ENCODE measurements at regions not wholly inside any gene's neighbourhood (a gene's known extent, or its start where the extent isn't known, plus 50 kb on each side); places are given as distances from the start of the nearest gene placed in this dataset.

DNA sequence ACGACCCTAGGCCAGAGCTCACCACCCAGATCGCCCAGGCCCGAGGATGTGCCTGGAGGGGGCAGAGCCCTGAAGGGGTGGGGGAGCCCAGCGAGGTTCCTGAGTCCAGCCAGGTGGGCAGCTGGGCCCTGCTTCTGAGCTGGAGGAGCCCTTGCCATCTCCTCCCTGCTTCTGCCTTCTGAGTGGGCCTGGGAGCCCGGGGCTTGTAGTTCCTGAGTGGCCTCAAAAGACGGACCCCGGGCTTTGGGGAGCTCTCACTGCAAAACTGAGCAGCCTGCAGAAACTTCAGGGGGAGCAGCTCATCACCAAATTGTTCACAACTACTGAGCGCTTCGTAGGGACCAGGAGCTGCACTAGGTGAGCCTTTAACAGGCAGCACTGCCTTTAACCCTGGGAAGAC, 112.1 kb downstream of the NCOR2 start:
- ATAC-seq = no peak
- H3K9me3 ChIP-seq (ENCODE audit: control insufficient read depth, insufficient read depth, low read length) = no peaks in the 10 kb centered on the region
- peak overlapping the region; percentile 80 for H3K4me3 Mint-ChIP-seq
- H3K4me1 Mint-ChIP-seq = peaks cover 65 to 84% of the 10 kb centered on the region in 2 donors
- H3K4me1 ChIP-seq (ENCODE audit: control insufficient read depth, insufficient read depth, low read length) = peaks cover 93% of the 10 kb centered on the region
- H3K27me3 ChIP-seq (ENCODE audit: control insufficient read depth, insufficient read depth, low read length) = no peaks in the 10 kb centered on the region
- H3K36me3 ChIP-seq (ENCODE audit: control insufficient read depth, insufficient read depth, low read length) = peaks cover 2% of the 10 kb centered on the region
- WGBS (ENCODE audit: insufficient coverage) = 82% methylated on average over 9 of the region's 9 CpGs
- H3K4me3 ChIP-seq (ENCODE audit: low read length) = no peak overlapping the region
- intact Hi-C loops (cut with micrococcal nuclease) = loop anchor here (10.0 kb wide), 1 partner anchor 71 kb away; no protein-coding TSS in a partner anchor
- peak overlapping the region; percentile 96 for H3K27ac ChIP-seq (ENCODE audit: low read length)
- TF ChIP-seq, protein P1, sequence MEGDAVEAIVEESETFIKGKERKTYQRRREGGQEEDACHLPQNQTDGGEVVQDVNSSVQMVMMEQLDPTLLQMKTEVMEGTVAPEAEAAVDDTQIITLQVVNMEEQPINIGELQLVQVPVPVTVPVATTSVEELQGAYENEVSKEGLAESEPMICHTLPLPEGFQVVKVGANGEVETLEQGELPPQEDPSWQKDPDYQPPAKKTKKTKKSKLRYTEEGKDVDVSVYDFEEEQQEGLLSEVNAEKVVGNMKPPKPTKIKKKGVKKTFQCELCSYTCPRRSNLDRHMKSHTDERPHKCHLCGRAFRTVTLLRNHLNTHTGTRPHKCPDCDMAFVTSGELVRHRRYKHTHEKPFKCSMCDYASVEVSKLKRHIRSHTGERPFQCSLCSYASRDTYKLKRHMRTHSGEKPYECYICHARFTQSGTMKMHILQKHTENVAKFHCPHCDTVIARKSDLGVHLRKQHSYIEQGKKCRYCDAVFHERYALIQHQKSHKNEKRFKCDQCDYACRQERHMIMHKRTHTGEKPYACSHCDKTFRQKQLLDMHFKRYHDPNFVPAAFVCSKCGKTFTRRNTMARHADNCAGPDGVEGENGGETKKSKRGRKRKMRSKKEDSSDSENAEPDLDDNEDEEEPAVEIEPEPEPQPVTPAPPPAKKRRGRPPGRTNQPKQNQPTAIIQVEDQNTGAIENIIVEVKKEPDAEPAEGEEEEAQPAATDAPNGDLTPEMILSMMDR (IDR thresholded peaks at IDR 0.05) = no peak
- H3K9me3 Mint-ChIP-seq = no peaks in the 10 kb centered on the region
- no peaks in the 10 kb centered on the region for H3K27me3 Mint-ChIP-seq (ENCODE audit: low read depth in 2 of 2)
- H3K36me3 Mint-ChIP-seq = no peaks in the 10 kb centered on the region
- no peak for DNase-seq
- H3K27ac Mint-ChIP-seq = peak overlapping the region; percentile 73 to 96

DNA sequence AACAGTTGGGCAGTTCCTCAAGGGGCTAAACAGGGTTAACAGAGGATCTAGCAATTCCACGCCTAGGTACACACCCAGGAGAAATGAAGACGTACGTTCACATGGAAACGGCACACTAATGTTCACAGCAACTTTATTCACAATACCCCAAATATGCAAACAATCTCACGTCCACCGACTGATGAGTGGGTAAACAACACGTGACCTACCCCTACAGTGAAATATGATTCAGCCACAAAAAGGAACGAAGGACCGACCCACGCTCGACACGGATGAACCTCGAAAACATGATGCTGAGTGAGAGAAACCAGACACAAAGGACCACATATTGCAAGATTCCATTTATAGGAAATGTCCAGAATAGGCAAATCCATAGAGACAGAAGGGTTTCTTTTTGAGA, 112.7 kb downstream of the NCOR2 start:
- Mint-ChIP-seq H3K27ac (peak overlapping the region; percentile 73 to 96), H3K27me3 (ENCODE audit: low read depth in 2 of 2) (no peaks in the 10 kb centered on the region), H3K4me1 (peaks cover 67 to 86% of the 10 kb centered on the region in 2 donors), H3K9me3 (no peaks in the 10 kb centered on the region), H3K36me3 (no peaks in the 10 kb centered on the region), H3K4me3 (peak overlapping the region; percentile 80)
- Histone ChIP-seq H3K4me3 (ENCODE audit: low read length) (no peak overlapping the region), H3K27me3 (ENCODE audit: control insufficient read depth, insufficient read depth, low read length) (no peaks in the 10 kb centered on the region), H3K4me1 (ENCODE audit: control insufficient read depth, insufficient read depth, low read length) (peaks cover 99% of the 10 kb centered on the region), H3K27ac (ENCODE audit: low read length) (peak overlapping the region; percentile 96), H3K9me3 (ENCODE audit: control insufficient read depth, insufficient read depth, low read length) (no peaks in the 10 kb centered on the region), H3K36me3 (ENCODE audit: control insufficient read depth, insufficient read depth, low read length) (peaks cover 2% of the 10 kb centered on the region)
- ATAC-seq (peak in 1 of 3 donors; percentile 5), DNase-seq (peak; percentile 32 to 44)
- 45% methylated on average over 13 of the region's 13 CpGs for WGBS (ENCODE audit: insufficient coverage)
- intact Hi-C loops (cut with micrococcal nuclease) = loop anchor here (10.0 kb wide), 1 partner anchor 70 kb away; no protein-coding TSS in a partner anchor
- TF ChIP-seq, protein P1 (IDR thresholded peaks at IDR 0.05) = no peak

DNA sequence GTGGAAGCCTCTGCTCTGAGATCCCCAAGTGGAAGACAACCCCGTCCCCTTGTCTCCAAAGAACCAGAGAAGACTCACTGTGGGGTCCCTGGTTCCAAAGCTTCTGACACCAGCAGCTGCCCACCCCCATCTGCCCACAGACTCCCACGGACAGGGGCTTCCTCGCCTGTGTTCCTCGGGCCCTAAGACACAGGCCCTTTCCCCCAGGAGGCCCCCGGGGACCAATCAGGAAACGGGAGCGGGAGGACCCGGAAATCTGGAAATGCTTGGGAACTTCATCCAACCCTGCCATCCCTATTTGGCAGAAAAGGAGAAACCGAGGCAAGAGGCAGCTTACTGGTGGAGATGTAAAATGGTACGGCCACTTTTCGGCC, 113.1 kb downstream of the NCOR2 start:
- WGBS (ENCODE audit: insufficient coverage) = 78% methylated on average over 10 of the region's 11 CpGs

More for the DNA sequence above, 113.1 kb downstream of the NCOR2 start:
- Histone ChIP-seq H3K36me3 (ENCODE audit: control insufficient read depth, insufficient read depth, low read length) (peaks cover 2% of the 10 kb centered on the region), H3K4me3 (ENCODE audit: low read length) (no peak overlapping the region), H3K4me1 (ENCODE audit: control insufficient read depth, insufficient read depth, low read length) (peaks cover 99% of the 10 kb centered on the region), H3K27me3 (ENCODE audit: control insufficient read depth, insufficient read depth, low read length) (no peaks in the 10 kb centered on the region), H3K9me3 (ENCODE audit: control insufficient read depth, insufficient read depth, low read length) (no peaks in the 10 kb centered on the region), H3K27ac (ENCODE audit: low read length) (peak overlapping the region; percentile 96)
- DNase-seq = no peak
- ATAC-seq = no peak
- H3K36me3 Mint-ChIP-seq = no peaks in the 10 kb centered on the region
- intact Hi-C loops (cut with micrococcal nuclease) = loop anchor here (10.0 kb wide), 1 partner anchor 70 kb away; no protein-coding TSS in a partner anchor
- H3K27me3 Mint-ChIP-seq (ENCODE audit: low read depth in 2 of 2) = no peaks in the 10 kb centered on the region
- peak overlapping the region; percentile 73 to 96 for H3K27ac Mint-ChIP-seq
- peak overlapping the region; percentile 80 for H3K4me3 Mint-ChIP-seq
- H3K4me1 Mint-ChIP-seq = peaks cover 66 to 85% of the 10 kb centered on the region in 2 donors
- H3K9me3 Mint-ChIP-seq = no peaks in the 10 kb centered on the region
- TF ChIP-seq, protein P1 (IDR thresholded peaks at IDR 0.05) = no peak
